ENCODE measurements at regions not wholly inside any gene's neighbourhood (a gene's known extent, or its start where the extent isn't known, plus 50 kb on each side); places are given as distances from the start of the nearest gene placed in this dataset.
"Not testable (repeated sequence)": the region's sequence is repeated elsewhere in the genome, so short reads cannot be mapped to it uniquely, and the experiment has no call there.

DNA sequence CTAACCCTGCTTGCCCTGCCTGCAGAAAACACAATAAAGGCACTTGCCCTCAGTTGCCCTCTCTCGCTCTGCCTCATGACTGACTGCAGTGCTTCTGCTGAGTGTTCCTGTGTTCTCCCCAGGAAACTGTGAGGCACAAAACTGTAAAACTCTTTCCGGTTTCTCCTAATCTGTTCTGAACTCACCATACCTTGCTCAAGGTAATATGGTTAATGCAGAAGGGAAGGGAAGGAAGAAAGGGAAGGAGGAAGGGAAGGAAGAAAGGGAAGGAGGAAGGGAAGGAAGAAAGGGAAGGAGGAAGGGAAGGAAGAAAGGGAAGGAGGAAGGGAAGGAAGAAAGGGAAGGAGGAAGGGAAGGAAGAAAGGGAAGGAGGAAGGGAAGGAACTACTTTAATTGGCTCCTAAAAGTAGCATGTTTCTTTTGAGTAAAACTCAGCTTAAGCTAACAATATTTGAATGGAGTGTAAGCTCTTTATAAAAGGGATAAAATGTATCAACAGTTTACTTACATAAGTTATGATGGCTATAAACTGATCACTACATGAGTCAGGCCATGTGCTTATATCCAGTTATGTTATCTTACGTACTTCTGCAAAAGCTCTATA is 334.0 kb upstream of the CLEC14A start:
- DNase-seq (ENCODE audit: low read depth in 2 of 2) = no peak

DNA sequence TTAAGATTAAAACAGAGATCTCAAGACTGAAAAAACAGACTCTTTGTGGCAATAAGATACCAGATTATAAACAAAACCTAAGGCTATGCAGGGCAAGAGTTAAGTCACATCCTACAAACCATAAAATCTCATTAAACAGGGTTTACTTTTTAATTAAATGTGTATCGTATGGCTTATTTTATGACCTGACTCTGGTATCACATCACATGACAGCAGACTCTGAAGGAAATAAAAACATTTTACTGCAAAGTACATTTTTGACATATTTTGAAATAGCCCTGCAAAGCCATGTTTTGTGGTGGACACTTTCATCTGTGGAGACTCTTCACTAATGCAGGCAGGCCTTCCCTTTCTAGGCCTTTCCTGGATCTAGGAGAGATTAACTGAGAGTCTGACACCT is 327.6 kb upstream of the CLEC14A start:
- no peak for DNase-seq (ENCODE audit: low read depth in 2 of 2)

DNA sequence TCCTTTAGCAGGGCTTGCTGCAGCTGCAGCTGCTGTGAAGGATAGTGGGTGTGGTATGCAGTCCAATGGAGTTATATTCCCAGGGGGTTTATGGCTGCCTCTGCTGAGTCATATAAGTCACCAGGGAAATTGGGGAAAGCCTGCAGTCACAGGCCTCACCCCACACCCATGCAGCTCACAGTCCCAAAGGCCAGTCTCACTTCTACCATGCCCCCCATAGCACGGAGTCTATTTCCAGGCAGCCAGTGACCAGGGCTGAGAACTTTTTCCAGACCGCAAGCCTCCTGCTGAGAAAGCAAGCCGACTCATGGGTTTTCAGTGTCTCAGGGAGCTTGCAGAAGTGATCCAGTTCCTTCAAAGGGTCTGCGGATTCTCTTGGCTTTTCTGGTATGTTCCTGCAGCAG is 322.4 kb upstream of the CLEC14A start:
- DNase-seq (ENCODE audit: low read depth in 2 of 2) = no peak

DNA sequence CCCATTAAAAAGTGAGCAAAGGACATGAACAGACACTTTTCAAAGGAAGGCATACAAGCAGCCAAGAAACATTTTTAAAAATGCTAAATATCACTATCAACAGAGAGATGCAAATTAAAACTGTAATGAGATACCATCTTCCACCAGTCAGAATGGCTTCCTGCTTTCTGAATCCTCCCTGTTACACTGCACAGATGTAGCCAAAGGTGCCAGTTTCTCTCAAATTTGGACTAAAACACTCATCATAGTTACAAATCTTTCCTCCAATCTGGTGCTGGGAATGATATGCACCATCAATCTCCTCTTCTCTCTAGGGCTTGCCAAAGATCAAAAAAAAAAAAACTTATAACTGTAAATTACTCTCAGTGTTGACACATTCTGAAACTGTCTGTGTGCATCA is 311.8 kb upstream of the CLEC14A start:
- DNase-seq (ENCODE audit: low read depth in 2 of 2) = no peak

DNA sequence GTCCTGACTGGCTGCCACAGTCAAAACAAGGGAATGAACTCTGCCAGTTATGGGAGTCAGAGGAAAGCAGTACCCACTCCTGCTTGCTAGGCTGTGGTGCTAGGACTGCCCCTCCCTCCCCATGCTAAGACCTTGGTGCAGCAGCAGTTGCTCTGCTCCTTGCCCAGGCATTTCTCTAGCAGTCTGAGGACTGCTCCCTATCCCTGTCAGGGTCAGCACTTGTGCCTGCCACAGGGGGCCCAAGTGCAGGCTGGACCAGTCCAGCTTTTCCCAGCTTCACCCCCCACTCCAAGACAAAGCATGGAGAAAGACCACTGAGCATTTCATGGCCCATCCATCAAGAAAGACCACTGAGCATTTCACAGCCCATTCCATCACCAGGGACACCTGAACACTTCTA is 305.8 kb upstream of the CLEC14A start:
- DNase-seq (ENCODE audit: low read depth in 2 of 2) = no peak

DNA sequence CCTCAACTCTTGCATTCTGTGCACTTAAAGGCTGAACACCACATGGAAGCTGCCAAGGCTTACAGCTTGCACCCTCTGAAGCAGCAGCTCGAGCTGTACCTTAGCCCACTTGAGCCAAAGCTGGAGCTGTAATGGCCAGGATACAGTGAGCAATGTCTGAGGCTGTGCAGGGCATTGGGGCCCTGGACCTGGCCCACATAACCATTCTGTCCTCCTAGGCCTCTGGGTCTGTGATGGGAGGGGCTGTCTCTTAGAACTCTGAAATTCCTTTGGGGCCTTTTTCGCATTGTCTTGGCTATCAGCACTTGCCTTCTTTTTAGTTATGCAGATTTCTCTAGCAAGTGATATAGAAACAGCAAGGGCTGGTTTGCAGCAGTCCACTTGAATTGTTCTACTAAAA is 303.8 kb upstream of the CLEC14A start:
- DNase-seq (ENCODE audit: low read depth in 2 of 2) = no peak

DNA sequence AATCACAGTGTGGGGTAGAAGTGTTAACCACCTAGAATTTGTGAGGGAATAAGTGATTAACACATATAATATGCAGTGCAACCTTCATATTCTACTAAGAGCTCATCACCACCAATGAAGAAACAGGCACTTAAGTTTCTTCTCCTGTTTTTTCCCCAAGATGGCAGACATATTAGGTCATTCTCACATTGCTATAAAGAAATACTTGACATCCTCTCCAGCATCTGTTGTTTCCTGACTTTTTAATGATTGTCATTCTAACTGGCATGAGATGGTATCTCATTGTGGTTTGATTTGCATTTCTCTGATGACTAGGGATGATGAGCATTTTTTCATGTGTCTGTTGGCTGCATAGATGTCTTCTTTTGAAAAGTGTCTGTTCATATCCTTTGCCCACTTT is 301.5 kb upstream of the CLEC14A start:
- not testable (repeated sequence) for DNase-seq (ENCODE audit: low read depth in 2 of 2)

DNA sequence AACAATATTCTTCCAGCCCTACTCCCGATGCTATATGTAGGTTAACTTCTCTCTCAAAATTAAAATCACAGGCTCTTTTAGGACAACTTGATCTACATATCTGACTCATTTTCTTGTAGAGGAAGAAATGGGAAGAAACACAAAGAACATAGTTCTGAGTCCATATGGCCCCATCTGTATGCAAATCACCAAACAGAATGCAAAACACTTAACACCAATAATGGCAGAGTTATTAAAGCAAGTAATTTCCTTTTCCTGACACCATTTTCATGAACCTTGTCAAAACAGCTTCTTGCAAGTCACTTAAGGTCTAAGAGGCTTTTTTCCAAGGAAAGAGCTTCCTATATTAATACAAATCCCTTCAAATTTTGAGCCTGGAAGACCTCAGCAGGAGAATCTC is 300.4 kb upstream of the CLEC14A start:
- DNase-seq (ENCODE audit: low read depth in 2 of 2) = no peak

DNA sequence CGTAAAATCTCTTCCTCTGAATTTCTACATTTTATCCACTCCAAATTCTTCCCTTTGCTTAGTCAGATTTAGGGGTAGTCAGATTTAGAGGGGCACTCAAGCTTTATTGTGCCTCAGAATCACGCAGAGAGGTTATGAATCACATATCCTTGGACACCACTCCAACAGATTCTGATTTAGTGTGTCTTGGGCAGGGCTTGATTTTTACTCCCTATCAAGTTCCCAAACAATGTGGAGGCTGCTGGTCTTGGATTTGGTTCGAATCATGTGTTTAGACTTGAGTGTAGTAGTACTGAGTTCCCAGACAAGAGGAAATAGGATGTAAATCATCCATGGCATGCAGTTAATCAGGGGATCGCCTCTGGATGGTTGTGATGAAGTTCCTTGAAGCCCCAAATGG is 298.1 kb upstream of the CLEC14A start:
- no peak for DNase-seq (ENCODE audit: low read depth in 2 of 2)

DNA sequence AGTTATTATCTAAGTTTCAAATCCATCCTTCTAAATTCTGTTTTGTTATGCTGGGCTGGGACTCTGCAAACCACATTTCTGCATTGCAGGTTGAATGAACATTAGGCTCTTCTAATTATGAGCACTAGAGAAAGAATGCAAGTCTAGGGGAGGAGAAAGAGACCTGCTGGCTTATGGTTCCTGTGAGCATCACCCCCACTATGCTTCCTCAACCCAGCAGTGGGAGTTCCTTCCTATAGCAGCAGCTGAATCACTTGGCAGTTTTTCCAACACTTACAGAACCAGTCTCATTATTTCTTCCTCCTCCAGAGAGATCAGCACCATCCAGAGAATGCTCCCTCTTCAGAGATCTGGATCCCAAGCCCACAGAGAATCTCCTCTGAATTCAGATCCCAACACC is 297.7 kb upstream of the CLEC14A start:
- DNase-seq (ENCODE audit: low read depth in 2 of 2) = no peak

DNA sequence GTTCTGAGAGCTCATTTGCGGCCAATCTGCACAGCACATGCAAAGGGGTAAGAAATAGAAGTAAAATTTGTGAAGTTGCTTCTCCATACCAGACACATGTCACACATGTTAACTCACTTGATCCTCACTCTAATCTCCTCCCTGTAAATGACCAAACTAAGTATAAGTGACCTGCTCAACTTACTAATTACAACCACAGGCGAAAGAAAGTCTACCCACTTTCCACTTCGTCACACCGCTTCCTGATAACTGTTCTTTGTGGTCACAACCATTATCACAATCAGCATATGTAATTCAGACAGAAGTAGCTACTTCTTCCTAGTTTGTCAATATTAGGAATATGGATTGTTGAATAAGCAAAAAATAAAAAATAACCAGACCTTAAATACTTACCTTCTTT is 293.7 kb upstream of the CLEC14A start:
- no peak for DNase-seq (ENCODE audit: low read depth in 2 of 2)

DNA sequence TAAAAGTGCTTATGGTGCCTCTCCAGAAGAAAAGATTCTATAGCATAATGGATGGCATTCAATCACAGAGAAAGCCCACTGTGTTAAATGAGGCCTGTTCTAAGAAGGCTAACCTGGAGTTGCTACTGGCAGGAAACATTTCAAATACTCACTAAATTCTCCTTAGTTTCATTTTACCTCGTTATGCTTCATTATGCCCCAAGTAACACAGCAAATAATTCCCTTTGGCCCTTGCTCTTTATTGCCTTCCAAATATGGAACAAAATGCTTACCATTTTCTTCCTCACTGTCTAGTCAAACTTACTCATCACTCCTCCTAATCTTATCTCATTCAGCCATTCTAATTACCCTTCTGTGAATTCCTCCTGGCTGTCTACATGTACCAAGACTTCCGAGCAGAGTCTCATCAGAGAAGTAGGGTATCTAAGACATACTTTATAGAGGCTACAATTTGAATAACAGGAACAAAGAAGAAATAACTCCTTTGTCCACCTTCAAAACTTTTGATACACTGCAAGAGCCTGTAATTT is 292.1 kb upstream of the CLEC14A start:
- DNase-seq (ENCODE audit: low read depth in 2 of 2) = no peak

DNA sequence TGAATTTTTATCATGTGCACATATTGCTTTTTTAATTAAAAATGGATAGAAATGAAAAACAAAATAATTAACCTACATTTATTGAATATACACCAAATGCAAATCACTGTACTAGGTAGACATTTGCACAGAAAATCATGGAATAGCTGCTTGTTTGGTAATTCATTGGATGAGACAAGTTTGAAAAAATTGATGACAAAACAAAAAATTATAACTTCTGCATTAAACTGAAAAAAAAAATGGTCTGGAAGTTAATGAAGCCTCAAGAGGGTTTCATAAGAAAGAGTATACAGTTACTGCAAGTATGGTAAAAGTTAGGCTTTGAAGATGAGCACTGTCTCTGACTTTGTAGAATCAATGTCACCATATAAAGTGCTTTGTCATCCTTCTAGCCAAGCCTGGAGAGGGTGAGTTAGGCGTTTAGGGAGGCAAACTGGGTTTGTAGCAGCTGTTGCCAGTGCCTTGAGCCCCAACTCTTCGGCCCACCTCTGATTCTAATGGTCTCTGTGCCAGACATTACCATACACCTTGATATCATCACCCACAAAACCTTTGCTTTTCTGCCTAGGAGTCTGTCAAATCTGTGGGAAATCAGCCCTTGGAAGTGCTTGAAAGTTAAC is 291.1 kb upstream of the CLEC14A start:
- DNase-seq (ENCODE audit: low read depth in 2 of 2) = no peak

DNA sequence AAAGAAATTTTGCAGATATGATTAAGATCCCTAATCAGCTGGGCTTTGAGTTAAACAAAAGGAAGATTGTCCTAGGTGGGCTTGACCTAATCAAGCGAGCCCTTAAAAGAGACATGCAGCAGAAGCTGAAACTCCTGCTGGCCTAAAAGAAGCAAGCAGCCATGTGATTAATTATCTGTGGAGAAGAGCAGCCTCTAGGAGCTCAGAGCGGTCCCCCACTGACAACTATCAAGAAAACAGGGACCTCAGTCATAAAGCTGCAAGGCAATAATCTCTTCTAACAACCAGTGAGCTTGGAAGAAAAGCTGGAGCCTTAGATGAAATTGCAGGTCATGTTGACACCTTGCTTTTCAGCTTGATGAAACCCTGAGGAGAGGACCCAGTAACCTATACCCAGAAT is 288.9 kb upstream of the CLEC14A start:
- no peak for DNase-seq (ENCODE audit: low read depth in 2 of 2)

DNA sequence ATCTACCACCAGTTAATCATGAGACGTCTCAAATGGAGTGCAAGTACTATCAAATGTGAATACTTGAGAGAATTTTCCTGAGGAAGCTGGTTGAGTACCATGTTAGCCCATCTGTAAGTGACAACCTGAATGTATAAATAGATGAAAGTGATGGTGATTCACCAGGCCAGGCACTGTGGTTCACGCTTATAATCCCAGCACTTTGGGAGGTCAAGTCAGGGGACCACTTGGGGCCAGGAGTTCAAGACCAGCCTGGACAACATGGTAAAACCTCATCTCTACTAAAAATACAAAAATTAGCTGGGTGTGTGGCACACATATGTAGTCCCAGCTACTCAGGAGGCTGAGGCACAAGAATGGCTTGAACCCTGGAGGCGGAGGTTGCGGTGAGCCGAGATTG is 288.0 kb upstream of the CLEC14A start:
- DNase-seq (ENCODE audit: low read depth in 2 of 2) = not testable (repeated sequence)

DNA sequence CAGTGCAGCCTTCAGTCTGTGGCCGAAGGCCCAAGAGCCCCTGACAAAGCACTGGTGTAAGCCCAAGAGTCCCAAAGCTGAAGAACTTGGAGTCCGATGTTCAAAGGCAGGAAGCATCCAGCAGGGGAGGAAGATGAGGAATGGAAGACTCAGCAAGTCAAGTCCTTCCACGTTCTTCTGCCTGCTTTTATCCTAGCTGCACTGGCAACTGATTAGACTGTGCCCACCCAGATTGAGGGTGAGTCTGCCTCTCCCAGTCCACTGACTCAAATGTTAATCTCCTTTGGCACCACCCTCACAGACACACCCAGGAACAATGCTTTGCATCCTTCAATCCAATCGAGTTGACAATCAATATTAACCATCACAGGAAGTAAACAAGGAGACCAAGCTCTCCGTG is 282.2 kb upstream of the CLEC14A start:
- not testable (repeated sequence) for DNase-seq (ENCODE audit: low read depth in 2 of 2)

DNA sequence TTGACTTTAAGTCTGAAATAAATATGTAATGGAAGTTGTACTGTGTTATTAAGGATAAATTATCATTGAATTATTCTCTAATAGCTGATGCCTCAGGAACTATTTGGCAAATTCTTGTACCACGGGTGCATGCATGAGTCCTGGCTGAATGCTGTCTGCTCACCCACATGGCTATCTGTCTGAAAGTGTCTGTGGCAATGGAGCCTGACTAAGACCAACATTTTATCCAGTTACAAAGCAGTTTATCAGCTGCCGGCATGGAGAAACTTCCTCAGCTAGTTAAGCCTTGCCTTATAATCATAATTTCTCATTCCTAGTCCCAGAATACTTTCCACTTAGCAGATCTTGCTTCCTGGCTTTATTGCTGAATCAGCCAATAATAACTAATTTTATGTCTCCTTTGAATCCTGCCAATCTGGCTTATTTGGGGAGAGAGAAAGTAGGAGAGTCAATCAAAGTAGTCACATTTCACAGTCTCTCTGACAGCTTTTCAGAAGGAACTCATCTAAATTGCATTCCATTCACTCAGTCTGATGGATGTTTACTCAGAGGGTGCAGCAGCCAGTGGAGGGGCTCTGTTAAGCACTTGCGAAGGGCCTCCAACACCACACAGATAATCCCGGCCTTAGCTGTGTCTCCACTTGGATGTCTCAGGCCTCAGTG is 280.6 kb upstream of the CLEC14A start:
- no peak for DNase-seq (ENCODE audit: low read depth in 2 of 2)

DNA sequence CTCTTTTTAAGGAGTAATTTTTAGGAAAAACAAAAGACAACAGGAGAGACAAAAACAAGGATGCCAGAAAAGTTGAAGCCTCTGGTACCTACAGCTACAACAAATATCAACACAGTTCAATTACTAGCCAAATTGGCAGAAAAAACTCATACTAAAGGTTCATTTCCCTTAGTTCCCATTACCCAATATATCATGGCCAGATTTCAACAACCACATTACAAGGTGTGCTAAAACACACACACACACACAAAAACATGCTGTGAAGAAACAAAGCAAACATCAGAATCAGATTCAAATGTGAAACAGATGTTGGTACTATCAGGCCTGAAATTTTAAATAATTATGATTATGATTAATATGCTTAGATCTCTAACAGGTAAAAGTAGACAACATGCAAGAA is 272.7 kb upstream of the CLEC14A start:
- no peak for DNase-seq (ENCODE audit: low read depth in 2 of 2)

DNA sequence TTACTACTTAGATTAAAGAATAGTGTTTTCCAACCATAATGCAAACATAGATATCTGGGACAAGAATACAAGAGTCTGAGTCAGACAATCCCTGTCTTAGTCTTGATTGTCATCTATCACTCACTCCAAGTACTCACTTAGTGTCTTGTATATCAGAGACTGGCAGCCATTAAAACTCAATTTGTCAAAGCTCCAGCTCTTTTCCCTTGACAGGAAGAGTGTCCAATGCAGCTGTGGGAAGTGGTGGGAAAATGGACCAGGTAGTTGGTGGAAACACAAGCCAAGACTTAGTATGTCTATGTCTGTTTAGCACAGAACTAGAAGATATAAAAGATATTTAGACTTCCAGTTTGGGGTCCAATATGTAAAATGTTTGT is 271.6 kb upstream of the CLEC14A start:
- no peak for DNase-seq (ENCODE audit: low read depth in 2 of 2)

DNA sequence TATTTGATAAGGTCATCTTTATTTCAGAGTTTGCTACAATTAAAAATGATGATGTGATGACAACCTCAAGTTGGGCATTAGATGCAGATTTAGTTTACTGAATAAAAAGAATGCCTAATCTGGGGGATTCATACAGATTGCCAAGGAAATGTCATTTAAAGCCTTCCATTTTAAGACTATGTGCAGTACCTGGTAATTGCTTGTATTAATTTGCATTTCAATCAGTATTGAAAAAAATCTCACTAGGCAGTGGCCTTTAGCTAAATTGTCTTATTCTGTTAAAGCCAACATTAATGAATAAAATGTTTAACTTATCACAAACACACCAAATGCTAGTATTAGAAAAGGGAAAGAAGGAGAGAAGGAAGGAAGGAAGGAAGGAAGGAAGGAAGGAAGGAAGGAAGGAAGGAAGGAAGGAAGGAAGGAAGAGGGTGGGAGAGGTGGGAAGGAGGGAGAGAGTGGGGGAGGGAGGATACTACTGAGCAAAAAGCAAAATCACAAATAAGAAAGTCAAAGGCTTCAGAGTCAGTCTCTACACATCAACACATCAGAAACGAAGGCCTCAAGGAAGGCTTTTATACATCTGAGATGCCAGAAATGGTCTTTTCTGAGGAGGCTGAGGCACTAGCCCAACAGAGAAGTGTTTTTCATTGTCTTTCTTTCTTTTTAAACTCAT is 271.1 kb upstream of the CLEC14A start:
- no peak for DNase-seq (ENCODE audit: low read depth in 2 of 2)

DNA sequence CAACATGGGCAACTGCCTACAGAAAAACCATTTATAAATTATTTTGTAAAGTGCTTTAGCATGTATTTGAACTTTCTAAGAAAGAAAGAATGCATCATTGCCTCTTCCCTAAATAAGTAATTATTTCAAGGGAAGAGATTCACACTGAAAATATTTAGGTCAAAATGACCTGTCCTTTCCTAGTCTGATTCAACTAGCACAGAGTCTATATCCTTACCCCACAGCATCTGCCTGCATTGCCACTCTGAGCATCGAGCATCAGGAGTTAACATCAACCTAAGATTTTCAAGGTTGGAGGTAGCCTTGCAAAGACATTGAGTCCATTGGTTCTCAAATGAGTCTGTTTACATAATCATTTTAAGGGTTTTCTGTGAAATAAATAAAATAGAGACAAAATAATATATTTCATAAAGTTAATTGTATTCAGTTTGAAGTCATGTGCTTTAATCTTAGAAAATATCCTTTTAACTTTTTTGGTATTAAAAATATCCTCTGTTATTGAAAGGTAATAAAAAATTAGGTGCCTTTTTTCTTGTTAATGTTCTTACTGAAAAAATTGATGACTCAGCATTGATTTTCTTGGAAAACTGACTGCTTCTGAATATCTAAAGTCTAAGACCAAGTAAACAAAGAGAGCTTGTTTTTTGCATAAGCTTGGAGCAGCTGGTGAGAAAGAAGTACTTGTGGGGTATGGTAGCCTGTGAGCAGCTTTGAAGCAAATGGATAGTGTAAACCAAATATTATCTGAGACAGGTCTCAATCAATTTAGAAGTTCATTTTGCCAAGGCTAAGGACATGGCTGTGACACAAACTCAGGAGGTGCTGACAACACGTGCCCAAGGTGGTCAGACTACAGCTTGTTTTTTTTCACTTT is 269.0 kb upstream of the CLEC14A start:
- no peak for DNase-seq (ENCODE audit: low read depth in 2 of 2)

DNA sequence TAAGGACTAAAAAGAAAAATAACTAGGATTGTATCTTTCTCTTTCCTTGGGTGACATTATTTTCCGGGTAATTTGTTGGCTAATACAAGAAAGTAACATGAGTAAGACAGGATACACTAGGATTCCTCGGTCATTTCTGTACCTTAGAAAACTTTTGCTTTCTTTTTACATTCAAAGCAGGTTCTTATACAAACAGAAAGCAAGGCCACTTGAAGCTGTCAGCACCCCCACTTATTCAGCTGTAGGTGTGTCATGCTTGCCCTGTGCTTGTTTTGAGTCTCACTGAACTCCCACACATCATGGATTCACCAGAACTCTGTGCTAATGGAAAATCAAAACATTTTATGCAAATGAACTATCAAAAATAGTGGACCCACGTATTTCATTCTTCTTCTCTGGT is 266.8 kb upstream of the CLEC14A start:
- DNase-seq (ENCODE audit: low read depth in 2 of 2) = no peak
